HG03354 (cell line): ENCODE measurements at regions not wholly inside any gene's neighbourhood (a gene's known extent, or its start where the extent isn't known, plus 50 kb on each side); places are given as distances from the start of the nearest gene placed in this dataset.
"Not testable (repeated sequence)": the region's sequence is repeated elsewhere in the genome, so short reads cannot be mapped to it uniquely, and the experiment has no call there.

Experiments used
- ATAC-seq: cut with Tn5 transposase; IDR thresholded peaks from one replicate; pipeline ENCODE4 v1.9.1; 2021; ENCODE audit warnings: mild to moderate bottlenecking; ENCODE audit not compliant: unreplicated experiment, poor library complexity, severe bottlenecking

DNA sequence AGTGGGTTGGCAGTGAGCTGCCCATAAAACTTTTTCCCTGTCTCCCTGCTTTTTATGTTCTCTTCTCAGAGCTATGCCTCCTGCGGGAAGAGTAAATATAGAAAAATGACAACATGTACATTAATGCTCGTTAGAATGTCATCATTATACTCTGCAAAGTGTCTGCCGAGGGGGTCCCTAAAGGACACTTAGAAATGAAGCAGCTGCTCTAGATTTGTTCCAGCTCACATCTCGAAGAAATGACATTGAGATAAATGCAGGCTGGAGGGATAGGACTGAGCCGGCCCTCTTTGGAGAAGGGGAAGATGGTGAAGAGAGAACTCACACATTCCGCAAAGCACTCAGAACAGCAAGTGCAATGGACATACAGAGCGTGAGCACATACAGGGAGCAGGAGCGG is 240.0 kb downstream of the NXPE2 start:
- ATAC-seq, result no peak

DNA sequence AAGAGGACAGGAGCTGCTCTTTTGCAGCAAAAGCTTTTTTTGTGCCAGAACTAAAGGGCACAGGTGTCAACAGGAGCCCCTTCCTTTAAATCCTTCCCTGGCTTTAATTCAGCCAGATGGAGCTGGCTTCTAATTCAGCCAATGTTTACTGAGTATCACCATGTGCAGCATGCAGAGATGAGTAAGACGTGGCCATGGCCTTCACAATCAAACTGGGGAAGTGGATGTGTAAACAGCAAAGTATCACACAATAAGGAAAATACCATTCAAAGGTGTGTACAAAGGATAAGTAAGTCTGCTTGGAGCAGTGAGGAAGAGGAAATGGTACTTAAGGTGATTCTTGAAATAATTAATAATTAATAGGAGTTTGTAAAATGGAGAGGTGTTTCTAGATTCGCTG is 243.4 kb downstream of the NXPE2 start:
- ATAC-seq, result no peak

DNA sequence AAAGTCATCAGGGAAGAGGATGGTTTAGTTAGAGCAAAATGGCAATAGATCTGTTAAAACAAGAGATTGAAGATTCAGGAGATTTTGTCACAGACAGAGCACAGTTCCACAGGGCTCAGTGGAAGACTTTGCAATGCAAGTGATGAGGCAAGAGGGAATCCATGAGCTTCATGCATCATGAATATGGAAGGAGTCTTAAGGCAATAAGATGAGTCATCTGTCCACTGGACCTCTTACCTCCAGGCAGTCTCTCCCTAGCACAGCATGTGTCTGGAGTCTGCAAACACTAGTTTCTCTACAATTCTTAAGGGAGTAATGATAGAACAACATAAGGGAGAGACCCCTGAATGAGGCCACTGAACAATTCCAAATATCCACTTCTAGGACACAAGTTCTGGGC is 245.7 kb downstream of the NXPE2 start:
- no peak for ATAC-seq

DNA sequence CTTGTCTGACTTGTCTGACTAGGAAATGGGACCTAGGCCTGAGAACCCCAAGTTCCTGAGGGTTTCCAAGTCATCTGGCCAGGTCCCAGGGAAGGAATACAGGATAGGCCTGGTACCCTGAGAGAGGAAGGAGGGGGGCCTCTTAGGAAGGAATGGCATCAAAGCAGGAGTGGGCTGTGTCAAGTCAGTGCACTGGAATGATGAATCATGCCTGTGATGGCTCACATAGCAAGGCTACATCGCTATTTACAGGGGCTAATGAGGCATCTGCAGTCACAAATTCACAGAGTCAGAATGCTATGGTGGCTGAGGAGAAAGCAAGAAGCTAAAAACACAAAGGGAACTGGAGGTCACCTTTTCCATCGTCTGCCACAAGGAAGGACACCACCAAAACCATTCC is 247.3 kb downstream of the NXPE2 start:
- ATAC-seq, result no peak

DNA sequence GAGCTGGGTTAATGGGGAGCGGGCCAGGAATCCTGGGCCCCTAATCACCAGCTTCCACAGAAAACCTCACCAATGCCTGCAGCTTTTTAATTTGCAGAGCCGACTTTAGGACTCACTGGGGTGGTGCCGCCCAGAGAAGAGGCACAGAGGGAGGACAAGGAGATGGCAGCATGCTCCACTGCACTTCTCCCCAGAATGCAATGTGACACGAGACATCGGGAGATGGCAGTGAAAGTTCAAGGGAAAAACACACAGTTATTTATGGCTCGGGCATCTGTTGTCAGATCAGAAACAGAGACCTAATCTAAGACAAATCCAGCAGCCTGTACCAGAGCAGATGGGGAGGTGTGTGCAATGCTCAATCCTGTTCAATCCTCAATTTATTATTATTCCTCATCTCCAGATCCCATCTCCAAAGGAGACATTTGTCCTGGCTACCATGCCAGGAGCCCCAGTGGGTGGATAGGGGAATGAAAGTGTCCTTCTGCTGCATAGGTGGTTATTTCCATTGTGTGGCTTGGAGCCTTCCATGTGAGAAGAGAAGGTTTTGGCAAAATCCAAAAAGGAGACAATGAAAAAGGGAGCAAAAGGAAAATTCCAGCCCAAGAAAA is 250.0 kb downstream of the NXPE2 start:
- no peak for ATAC-seq

DNA sequence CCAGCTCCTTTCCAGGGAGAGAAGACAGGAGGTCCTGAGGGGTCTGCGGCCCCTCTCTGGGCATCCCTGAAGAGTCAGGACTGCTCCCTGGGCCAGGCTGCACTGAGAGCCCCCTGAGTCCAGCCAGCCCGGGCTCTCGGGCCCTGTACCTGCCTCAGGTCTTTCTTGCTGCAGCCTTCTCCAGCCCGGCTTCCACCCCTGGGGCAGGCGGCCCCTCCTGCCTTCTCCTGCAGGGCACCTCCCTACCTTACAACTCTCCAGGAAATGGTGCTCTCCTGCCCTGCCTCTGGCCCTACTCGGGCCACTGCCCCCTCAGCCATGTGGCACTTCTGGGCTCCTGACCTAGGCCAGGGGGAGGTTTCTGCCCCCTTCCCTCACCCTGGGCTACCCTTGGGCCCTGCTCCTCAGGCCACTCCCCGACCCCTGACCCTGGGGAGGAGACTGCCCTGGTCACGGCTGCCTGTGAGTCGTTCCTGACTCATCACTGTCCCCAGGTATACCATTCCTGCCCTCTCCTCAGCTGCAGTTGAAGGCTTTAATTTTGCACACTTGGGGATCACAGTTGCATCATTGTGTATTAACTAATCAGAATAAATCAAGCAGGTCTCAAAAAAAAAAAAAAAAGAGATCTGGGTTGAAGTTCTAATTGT is 251.1 kb downstream of the NXPE2 start:
- no peak for ATAC-seq

DNA sequence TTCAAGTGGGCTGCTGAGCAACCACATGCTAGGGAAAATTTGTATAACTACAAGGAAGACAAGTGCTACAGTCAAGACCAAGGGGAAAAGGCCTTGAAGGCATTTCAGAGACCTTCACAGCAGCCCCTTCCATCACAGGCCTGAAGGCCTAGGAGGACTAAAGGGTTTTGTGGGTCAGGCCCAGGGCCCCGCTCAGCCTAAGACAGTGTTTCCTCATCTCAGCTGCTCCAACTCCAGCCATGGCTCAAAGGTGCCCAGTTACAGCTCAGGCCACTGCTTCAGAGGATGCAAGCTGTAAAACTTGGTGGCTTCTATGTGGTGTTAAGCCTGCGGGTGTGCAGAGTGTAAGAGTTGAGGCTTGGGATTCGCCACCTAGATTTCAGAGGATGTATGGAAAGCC is 260.5 kb downstream of the NXPE2 start:
- no peak for ATAC-seq

DNA sequence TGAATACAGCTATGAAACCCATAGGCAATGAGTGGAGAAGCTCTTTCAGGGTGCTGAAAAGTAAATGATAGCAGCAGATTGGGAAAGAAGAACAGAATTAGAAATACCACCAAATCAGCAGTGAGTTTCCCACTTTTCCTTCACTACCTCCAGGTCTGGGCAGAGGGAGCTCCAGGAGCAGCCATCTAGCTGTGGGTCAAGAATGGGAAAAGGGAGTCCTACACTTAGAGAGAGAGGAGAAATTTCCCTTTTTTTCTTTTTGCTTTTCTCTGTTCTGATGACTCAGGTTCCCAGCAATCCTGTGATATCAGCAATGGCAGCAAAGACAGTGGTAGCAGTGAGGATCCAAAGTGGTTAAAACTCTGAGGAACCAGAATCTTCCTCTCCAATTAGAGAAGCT is 263.9 kb downstream of the NXPE2 start:
- ATAC-seq, result no peak

DNA sequence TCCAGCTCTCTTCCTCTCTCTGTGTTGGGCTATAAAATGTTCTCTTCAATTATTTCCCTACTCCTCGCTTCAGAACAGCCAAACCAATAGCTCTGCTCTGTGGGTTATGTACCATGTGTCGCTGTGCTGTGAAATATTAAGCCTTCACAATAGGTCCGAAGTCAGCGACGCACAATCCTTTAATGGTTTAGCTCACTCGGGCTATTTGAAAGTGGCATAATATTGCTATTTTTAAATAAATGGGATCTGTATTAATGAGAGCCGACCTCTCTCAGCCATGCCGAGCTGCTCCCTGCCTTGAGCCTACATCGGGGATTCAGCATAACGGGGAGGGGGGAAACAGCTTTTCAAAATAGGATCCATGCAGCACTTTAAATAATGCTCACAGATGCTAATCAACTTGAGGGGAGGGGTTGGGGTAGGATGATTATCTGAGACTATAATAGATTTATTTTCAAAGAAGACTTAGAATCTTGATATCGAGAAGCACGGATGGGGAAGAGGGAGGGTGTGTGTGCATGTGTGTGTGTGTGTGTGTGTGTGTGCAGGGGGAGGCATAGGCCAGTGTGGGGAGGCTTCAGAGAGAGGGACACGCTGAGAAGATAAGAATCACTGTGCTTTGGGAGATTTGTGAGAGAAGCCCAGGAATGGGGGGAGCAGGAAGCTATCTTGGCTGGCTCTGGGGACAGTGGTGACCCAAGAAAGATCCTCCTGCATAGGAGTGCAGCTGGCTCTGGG is 271.5 kb downstream of the NXPE2 start:
- ATAC-seq, result no peak

DNA sequence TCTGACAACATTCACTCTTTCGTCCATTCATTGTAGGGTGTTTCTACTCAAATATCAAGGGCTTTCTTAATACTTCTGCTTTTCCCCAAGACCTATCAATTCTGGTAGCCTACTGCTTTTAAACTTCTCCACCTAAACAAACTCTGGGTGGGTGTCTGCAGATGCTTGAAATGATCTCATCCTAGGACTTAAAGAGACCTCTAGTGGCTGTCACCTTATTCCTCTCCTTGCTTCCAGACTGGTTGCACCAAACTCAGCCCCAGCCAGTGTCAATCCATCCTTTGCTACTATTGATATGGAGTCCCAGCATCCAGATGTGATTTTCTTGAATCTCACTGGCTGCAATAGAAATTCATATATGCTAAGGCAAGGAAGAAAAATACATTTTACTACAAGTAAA is 274.7 kb downstream of the NXPE2 start:
- ATAC-seq, result no peak

DNA sequence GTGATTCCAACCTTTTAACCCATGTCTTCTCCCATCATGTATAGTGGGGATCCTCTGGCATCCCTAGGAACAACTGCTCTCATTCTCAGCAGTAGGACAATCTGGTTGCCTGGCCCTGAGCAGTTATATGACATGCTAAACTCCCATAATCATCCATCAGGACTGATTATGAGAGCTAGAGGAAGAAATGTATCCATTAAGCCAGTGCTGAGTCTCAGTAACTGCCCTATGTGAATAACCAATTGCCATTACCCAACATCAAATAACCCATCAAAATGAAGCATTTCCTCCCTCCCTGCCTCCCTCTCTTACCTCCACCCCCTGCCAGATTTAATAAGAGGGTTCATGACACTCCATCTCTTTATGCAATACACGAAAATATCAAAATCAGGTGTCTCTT is 277.6 kb downstream of the NXPE2 start:
- no peak for ATAC-seq

DNA sequence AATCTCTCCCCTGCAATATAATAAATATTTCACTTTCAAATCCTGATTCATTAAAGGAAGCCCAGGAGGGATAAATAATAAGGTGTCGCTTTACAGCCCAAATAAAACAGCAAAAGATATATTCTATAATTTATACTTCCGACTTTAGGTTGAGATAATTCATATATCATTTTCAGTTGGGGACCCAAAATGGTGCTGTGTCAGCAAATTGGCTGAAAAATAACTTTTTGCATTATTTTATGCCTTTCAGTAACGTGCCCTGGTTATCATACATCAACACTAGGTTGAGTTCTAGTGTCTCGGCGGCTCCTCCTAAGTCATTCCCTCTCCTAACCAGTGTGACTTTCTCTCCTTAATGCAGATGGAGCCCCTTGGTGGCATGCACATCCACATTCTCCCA is 278.2 kb downstream of the NXPE2 start:
- ATAC-seq, result no peak

DNA sequence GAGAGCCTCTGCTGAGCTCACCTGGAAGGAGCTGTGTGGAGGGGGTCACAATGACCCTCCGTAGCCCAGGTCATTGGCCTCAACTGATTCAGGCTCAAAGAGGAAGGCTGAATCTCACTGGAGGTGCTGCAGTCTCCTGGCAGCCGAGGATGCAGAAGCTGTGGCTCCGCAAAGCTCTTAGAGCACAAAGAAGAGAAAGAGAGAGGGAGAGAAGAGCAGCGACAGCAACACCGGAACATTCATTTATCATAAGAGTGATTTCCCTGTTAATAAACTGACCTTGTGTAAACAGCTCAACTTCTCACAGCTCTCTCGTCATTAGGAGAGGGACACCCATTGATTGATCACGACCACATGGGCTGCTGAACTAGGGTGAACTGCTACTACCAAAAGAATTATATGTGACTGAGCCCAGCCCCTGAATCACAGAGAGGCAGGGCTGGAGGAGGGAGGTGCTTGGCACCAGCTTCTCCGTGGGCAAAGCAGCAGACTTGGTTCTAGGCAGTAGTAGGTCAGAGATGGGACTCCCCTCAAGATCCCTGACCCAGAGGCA is 281.7 kb downstream of the NXPE2 start:
- ATAC-seq, result no peak

DNA sequence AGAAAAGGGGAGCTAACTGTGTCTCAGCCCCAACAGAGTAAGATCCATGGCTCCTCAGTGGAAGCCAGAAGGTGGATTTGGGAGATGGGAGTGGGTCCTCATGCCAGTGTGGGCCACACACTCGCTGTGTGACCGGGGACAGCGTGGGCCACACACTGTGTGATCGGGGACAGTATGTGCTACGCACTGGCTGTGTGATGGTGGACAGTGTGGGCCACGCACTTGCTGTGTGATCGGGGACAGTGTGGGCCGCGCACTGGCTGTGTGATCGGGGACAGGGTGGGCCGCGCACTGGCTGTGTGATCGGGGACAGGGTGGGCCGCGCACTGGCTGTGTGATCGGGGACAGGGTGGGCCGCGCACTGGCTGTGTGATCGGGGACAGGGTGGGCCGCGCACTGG is 282.5 kb downstream of the NXPE2 start:
- ATAC-seq, result not testable (repeated sequence)

DNA sequence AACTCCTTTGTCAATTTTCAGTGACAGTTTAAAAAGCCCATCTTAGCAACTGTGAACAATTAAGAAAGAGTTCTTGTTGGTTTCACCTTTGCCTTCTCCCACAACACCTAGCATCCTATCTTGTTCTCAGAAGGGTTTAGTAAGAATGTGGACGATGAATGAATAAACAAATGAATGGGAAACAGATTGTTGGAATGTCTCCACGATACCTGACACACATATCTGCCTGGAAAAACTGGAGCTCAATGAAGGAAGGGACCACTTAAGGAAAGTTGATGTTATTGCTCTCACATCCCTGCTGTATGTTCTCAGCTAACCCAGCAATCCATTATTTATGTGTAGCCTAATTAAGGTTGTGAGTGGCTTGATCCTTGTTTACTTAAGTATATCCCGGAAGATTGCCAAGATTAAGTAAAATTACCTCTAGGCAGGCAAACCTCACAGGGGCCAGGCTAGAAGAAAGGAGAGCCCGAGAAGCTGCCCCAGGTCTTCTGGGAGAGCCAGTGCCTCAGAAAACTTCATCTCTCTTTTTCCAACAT is 286.4 kb downstream of the NXPE2 start:
- no peak for ATAC-seq

DNA sequence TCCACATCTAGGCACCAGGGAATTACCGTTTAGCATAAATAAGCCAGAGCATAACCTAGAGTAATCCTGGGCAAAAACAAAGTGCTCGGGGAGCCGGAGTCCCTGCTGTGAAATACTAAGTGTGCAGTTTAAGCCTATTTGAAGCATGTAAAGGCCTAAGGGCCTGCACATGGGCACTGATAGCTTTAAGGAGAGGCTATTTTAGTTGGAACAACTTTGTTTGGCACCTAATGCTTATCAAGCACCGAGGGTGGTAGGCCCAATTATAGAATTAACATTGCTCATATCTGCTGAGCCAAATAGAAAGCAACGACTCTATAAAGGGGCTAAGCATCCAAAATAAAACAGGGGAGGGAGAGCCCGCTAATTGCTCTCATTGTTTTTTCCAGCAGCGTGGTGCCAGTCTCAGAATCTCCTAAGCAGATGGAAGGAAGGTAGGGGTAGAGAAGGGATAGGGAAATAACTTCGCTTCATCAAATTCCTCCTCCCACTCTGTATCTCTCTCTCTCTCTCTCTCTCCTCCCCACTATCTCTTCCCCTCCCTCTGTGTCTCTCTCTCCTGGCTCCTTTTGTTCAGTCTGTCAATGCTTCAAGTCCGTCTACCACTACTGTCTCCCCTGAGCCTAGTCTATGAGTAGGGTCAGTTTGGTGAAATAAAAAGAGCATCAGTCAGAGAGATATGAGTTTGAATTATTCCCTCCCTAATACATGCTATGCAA is 292.8 kb downstream of the NXPE2 start:
- no peak for ATAC-seq

DNA sequence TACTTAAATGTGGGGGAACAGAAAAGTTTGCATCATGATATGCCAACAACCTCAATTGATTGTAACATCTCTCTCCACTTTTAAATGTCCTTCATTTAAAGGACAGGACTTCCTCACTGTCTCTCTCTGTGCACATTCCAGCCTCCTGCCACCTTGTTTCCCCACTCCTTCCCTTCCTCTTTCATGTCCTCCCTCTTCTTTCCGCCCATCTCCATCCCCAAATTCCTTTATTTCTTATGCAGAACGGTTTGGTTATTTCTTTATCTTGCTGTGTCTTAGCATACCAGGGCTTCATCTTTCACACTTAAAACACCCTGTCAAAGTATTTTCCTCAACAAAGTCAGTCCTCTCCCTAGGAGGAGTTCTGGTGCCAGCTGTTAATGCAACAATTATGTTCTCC is 293.8 kb downstream of the NXPE2 start:
- ATAC-seq, result no peak

DNA sequence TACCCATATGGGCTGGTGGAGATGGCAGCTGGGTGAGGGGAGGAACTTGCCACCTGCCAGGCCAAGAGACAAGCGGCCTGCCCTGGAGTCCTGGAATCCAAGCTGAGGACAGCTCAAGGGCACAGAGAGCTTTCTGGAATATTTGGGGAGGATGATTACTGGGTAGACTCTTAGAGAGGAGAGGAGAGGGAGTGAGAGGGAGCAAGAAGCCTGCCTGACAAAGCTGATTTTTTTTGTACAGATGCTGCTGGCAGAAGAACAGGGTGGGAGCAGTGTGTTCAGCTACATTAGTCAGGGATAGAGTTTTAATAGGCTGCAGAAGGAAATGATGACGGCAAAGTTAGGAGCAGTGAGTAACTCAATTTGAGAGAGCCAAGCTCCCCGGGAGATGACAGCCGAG is 299.3 kb downstream of the NXPE2 start:
- ATAC-seq, result no peak

DNA sequence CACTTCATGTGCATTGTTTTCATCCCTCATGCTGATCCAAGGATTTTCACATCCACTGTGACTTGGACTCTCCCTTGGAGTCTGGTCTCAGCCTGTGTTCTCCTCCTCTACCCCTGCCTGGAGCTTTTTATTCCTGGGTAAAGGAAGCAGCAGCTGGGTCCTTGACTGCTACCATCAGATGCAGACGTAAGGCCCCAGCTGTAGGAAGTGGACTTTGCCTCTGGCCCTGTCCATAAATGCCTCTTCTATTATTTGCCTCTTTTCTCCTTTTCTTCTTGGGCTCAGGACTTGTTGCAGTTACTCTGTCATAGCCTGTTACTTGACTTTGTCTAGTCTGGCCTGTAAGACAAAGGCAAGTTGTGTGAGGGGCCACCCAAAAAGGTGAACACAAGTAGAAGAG is 303.8 kb downstream of the NXPE2 start:
- no peak for ATAC-seq

DNA sequence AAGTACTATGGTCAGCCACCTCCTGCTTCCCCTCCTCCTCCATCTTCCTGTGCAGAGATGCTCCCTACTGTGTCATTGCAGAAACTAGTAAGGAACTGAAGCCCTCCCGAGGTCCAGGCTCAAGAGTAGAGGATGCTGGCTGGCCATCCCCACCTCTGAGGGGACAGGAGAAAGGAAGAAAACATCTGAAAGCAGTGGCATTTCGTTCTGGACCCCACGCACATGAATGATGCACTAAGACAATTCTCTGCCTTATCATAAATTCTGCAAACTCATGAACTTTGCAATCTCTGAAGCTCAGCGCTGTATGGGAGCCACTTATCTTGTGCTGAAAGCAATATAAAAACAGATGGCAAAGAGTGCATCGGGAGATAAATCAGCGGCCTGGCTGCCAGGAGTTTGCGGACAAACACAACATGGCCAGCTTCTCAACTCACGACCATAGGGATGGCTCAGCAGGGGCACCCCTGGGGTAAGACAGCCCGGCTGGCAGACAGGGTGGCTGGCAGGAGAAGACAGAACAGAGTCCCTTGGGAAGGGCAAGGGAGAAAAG is 306.4 kb downstream of the NXPE2 start:
- ATAC-seq, result no peak
